KOPT-K1 (cell line): ENCODE measurements at regions not wholly inside any gene's neighbourhood (a gene's known extent, or its start where the extent isn't known, plus 50 kb on each side); places are given as distances from the start of the nearest gene placed in this dataset.
"Not testable (repeated sequence)": the region's sequence is repeated elsewhere in the genome, so short reads cannot be mapped to it uniquely, and the experiment has no call there.

Source experiments
- H3K27ac ChIP-seq: fragments of 200-600 bp; sonication (generic); 2 replicates; pipeline ENCODE4 v1.5.1; 2016; ENCODE audit warnings: antibody characterized with exemption, mild to moderate bottlenecking, low read depth, low read length; ENCODE audit not compliant: poor library complexity, severe bottlenecking
- H3K36me3 ChIP-seq: fragments of 200-600 bp; sonication (generic); 2 replicates; pipeline ENCODE4 v1.5.1; 2017; ENCODE audit warnings: antibody characterized with exemption, mild to moderate bottlenecking, low read length, moderate library complexity; ENCODE audit not compliant: insufficient read depth
- H3K9me3 ChIP-seq: fragments of 200-600 bp; sonication (generic); 2 replicates; pipeline ENCODE4 v1.5.1; 2017; ENCODE audit warnings: antibody characterized with exemption, low read length, mild to moderate bottlenecking; ENCODE audit not compliant: insufficient read depth, poor library complexity, severe bottlenecking

DNA sequence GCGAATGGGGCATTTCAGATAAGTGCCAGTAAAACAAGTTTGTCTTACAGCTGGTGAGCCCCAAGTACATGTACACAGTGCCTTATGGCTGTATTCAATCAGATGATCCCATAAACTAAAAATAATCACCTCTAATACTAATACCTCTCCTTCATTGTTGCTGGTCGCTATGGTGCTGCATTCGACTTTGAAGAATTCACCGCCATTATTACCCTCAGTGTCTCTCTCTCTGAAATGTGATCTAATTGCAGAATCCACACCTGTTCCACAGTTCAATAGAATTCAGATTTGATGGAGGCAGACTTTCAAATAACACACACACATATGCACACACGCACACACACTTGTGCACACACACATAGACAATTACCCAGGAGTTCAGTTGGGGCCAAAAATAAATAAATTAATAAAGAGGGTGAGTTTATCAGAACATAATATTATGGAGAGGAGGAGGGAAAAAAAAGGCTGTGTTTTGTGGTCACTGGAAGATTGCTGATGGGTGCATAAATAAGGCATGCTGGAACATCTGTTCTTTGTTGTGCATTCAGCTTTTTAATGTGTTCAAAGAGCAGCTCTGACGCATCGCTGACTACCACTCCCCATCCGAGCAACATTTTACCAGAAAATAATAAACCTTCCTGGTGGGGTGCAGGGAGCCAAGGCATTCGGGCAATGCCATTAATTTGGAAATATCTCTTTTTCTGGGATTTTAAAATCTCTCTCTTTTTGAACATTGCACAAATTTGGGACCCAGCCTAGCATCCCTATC, 235.7 kb downstream of the SATB1 start:
- peaks cover 6% of the 10 kb centered on the region for H3K9me3 ChIP-seq
- no peak overlapping the region for H3K27ac ChIP-seq
- H3K36me3 ChIP-seq = peaks cover 45% of the 10 kb centered on the region; the same call in 1 of the 2 replicates

DNA sequence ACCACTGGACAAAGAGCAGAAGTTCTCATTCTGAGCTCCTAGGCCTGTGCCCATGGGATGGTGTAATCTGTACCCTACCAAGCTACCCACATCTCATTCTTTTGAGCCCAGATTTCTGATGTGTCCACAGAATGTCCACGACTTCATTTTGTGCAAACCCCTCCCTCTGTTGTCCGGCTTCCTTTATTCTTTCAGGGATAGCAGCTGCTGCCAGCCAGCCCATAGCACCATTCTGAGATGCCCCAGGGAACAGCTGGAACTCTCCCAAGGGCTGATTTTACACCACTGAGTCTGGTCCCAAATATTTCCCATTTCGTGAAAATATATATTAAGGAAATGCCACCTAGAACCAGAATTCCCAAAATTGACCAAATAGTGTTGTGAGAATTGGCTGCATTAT, 236.6 kb downstream of the SATB1 start:
- peaks cover 47% of the 10 kb centered on the region; the same call in 1 of the 2 replicates for H3K36me3 ChIP-seq
- H3K9me3 ChIP-seq = peaks cover 4% of the 10 kb centered on the region
- no peak overlapping the region for H3K27ac ChIP-seq

DNA sequence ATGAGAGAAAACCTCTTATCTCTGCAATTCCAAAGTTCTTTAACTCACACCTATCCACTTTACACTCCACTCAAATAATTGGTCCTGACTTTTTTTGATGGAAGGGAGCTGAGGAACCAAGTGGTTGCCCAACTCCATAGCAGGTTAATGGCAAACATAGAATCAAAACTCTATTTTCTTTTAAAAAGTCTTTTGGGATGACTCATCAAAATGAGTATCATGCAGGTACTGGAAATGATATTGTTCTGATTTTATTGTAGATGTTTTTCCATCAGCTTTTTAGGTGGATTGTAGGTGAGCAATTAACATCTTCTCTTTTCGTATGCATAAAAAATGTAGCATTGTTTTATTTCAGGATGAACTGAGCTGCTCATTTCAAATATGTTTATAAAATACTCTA, 239.5 kb downstream of the SATB1 start:
- H3K9me3 ChIP-seq = no peaks in the 10 kb centered on the region
- H3K27ac ChIP-seq = no peak overlapping the region
- peaks cover 31% of the 10 kb centered on the region; the same call in 1 of the 2 replicates for H3K36me3 ChIP-seq

DNA sequence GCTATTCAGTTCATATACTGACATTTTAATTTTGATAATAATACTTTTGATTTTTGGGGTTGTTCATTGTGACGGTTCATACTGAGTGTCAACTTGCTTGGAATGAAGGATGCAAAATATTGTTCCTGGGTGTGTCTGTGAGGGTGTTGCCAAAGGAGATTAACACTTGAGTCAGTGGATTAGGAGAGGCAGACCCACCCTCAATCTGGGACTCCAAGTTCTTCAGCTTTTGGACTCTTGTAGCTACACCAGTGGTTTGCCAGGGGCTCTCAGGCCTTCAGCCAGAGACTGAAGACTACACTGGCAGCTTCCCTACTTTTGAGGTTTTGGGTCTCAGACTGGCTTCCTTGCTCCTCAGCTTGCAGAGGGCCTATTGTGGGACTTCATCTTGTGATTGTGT, 242.2 kb downstream of the SATB1 start:
- H3K9me3 ChIP-seq, H3K27ac ChIP-seq: not testable (repeated sequence)
- H3K36me3 ChIP-seq = peaks cover 16% of the 10 kb centered on the region; the same call in 1 of the 2 replicates

GRCh38 chr3:18179521-18179920, 245.6 kb downstream of the SATB1 start:
- H3K27ac ChIP-seq = no peak overlapping the region
- no peaks in the 10 kb centered on the region for H3K9me3 ChIP-seq

DNA sequence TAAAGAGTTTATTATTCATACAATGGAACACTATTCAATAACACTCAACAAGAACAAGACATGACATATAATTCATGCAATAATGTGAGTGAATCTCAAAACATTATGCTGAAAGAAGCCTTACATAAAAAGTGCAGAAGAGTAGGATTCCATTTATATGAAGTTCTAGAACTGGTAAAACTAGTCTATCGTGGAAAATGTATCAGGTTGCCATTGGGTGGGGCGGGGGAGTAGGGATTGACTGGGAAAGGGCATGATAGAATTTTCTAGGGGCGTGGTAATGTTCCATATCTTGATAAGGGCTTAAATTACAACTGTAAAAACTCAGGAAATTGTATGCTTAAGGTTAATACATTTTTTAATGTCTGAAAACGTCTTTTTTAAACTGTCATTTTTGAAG, 247.9 kb downstream of the SATB1 start:
- no peak overlapping the region for H3K27ac ChIP-seq
- peaks cover 14% of the 10 kb centered on the region; the same call in 1 of the 2 replicates for H3K36me3 ChIP-seq
- H3K9me3 ChIP-seq = peaks cover 10% of the 10 kb centered on the region

More at GRCh38 chr3:18179521-18179920, 245.6 kb downstream of the SATB1 start:
- peaks cover 4% of the 10 kb centered on the region; the same call in 1 of the 2 replicates for H3K36me3 ChIP-seq

DNA sequence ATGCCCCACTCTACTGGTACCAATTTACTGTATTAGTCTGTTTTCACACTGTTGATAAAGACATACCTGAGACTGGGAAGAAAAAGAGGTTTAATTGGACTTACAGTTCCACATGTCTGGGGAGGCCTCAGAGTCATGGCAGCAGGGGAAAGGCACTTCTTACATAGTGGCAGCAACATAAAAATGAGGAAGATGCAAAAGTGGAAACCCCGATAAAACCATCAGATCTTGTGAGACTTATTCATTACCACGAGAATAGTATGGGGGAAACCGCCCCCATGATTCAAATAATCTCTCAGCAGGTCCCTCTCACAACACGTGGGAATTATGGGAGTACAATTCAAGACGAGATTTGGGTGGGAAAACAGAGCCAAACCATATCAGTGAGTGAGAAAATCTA, 251.2 kb downstream of the SATB1 start:
- H3K27ac ChIP-seq = not testable (repeated sequence)
- Histone ChIP-seq H3K36me3 (peaks cover 18% of the 10 kb centered on the region; the same call in 1 of the 2 replicates), H3K9me3 (peaks cover 18% of the 10 kb centered on the region)

GRCh38 chr3:18159681-18160080, 265.5 kb downstream of the SATB1 start:
- Histone ChIP-seq H3K27ac (no peak overlapping the region), H3K9me3 (no peaks in the 10 kb centered on the region), H3K36me3 (peaks cover 12% of the 10 kb centered on the region; the same call in 1 of the 2 replicates)

- Histone ChIP-seq H3K36me3 (peaks cover 15% of the 10 kb centered on the region; the same call in 1 of the 2 replicates), H3K9me3 (no peaks in the 10 kb centered on the region), H3K27ac (no peak overlapping the region)
Measured at GRCh38 chr3:18153571-18154173, 271.5 kb downstream of the SATB1 start.

- Histone ChIP-seq H3K27ac (no peak overlapping the region), H3K36me3 (peaks cover 3% of the 10 kb centered on the region; the same call in 1 of the 2 replicates), H3K9me3 (no peaks in the 10 kb centered on the region)
Measured at GRCh38 chr3:18151199-18151598, 273.9 kb downstream of the SATB1 start.

DNA sequence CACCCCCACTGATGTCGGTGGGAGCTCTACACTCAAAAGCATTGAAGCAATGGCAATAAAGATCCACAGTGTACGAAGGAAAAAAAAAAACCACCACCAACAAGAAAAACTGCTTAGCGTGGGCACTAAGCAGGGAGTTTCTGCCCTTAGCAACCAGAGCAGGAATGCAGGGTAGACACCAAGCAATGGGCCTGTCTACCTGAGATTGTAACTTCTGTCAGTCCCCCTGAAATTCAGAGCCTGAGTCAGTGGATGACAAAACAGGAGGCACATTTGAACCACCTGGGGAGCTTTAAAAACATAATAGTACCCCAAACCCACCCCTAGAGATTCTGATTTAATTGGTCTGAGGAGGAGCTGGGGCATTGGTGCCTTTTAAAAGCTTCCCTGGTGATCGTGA, 275.2 kb downstream of the SATB1 start:
- H3K36me3 ChIP-seq = peaks cover 3% of the 10 kb centered on the region; the same call in 1 of the 2 replicates
- H3K9me3 ChIP-seq = no peaks in the 10 kb centered on the region
- no peak overlapping the region for H3K27ac ChIP-seq

DNA sequence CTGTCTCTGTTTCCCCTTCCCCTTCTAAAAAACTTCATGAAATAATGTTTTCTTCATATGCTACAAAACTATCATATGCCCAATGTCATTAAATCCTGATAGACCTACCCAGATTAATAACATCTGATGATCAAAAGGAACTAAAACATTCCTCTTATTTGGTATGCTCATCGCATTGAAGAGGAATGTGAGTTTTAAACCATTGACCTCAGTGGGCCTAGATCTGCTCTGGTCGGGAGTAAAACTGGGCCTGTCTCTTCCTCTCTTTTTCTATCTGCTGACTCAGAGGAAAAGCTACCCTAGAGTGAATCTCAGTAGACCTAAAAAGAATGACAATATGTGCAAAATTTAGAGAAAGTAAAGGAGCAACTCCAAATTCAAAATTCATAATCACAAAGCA, 275.8 kb downstream of the SATB1 start:
- H3K9me3 ChIP-seq = no peaks in the 10 kb centered on the region
- H3K36me3 ChIP-seq = peaks cover 3% of the 10 kb centered on the region; the same call in 1 of the 2 replicates
- no peak overlapping the region for H3K27ac ChIP-seq

DNA sequence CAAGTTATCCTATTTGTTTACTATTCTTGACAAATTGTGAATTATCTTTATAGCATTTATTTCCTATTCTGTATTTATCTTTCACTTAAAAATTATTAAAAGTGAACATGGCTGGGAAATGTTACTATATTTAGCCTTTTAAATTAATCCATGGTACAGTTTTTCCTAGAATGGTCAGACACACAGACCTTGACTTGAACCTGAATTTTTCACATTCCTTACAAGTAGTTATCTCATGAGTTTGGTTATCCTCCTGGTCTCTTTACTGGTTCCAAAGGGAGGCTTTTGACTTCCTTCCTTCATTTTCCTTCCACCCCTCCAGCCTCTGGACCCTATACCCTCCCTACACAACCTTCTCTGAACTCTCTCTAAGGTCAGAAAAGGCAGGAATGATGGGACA, 280.6 kb downstream of the SATB1 start:
- Histone ChIP-seq H3K36me3 (peaks cover 5% of the 10 kb centered on the region; the same call in 1 of the 2 replicates), H3K27ac (no peak overlapping the region), H3K9me3 (no peaks in the 10 kb centered on the region)

GRCh38 chr3:18143258-18143780, 281.8 kb downstream of the SATB1 start:
- Histone ChIP-seq H3K9me3 (no peaks in the 10 kb centered on the region), H3K36me3 (peaks cover 5% of the 10 kb centered on the region; the same call in 1 of the 2 replicates)

GRCh38 chr3:18137958-18138357, 287.2 kb downstream of the SATB1 start:
- Histone ChIP-seq H3K36me3 (peaks cover 12% of the 10 kb centered on the region; the same call in 1 of the 2 replicates), H3K27ac (no peak overlapping the region), H3K9me3 (no peaks in the 10 kb centered on the region)

More at GRCh38 chr3:18143258-18143780, 281.8 kb downstream of the SATB1 start:
- no peak overlapping the region for H3K27ac ChIP-seq
